ENCODE measurements at regions not wholly inside any gene's neighbourhood (a gene's known extent, or its start where the extent isn't known, plus 50 kb on each side); places are given as distances from the start of the nearest gene placed in this dataset.

DNA sequence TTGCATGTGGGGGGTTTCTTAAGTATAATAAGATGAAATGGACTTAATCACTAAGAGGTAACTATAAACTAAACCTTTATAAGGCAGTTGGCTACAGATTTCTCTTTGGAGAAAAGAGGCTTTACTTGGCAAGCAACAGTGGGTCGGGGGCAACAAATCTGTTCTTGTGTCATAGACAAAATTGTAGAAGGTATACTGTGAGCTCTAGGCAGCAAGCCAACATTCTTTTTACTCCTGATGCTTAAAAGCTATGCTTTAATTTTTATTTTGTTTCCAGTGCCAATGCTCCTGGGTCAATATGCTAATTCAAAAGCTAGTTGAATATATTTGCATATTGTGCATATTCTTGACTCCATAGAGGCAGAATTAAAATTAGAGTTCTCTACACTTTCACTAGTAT, 495.4 kb downstream of the BTBD3 start:
- H3K4me3 Mint-ChIP-seq = no peak overlapping the region
- DNase-seq = no peak

GRCh38 chr20:12414446-12415274, 497.0 kb downstream of the BTBD3 start:
- H2AFZ ChIP-seq (ENCODE audit: insufficient read depth, low read depth, low read length, poor library complexity, severe bottlenecking) = no peak overlapping the region

More for the DNA sequence above, 495.4 kb downstream of the BTBD3 start:
- Histone ChIP-seq H3K36me3 (replicated peaks in 1 of 2; ENCODE audit: control insufficient read depth in 1 of 2, insufficient read depth in 2 of 2, low read length in 2 of 2) (no peaks in the 10 kb centered on the region), H3K9ac (ENCODE audit: insufficient read depth, low read length, poor library complexity, severe bottlenecking) (no peak overlapping the region), H3K27ac (ENCODE audit: low read depth in 1 of 2, low read length in 2 of 2) (no peak overlapping the region), H3K4me1 (ENCODE audit: control insufficient read depth in 1 of 2, insufficient read depth in 2 of 2, low read length in 2 of 2) (no peaks in the 10 kb centered on the region), H3K4me3 (replicated peaks in 1 of 3; ENCODE audit: low read depth in 2 of 3, low read length in 3 of 3) (no peak overlapping the region), H3K4me2 (replicated peaks; ENCODE audit: extremely low read depth, low read length, poor library complexity, severe bottlenecking) (no peak overlapping the region), H3K27me3 (ENCODE audit: control insufficient read depth in 2 of 2, insufficient read depth in 2 of 2, low read length in 2 of 2) (no peaks in the 10 kb centered on the region), H2AFZ (ENCODE audit: insufficient read depth, low read depth, low read length, poor library complexity, severe bottlenecking) (no peak overlapping the region), H4K20me1 (ENCODE audit: insufficient read depth, low read length) (no peaks in the 10 kb centered on the region), H3K9me3 (replicated peaks in 1 of 2; ENCODE audit: control insufficient read depth in 1 of 2, insufficient read depth in 1 of 2, low read length in 2 of 2) (peaks cover 18 to 20% of the 10 kb centered on the region in 2 donors), H3K79me2 (ENCODE audit: insufficient read depth, low read length) (no peaks in the 10 kb centered on the region)
- peaks cover 2 to 15% (median 10%) of the 10 kb centered on the region in 7 donors for H3K9me3 Mint-ChIP-seq
- no CpG with 5 or more reads among the region's 1 CpG for WGBS (ENCODE audit: insufficient coverage)
- H3K27ac Mint-ChIP-seq = no peak overlapping the region
- TF ChIP-seq, protein P1, sequence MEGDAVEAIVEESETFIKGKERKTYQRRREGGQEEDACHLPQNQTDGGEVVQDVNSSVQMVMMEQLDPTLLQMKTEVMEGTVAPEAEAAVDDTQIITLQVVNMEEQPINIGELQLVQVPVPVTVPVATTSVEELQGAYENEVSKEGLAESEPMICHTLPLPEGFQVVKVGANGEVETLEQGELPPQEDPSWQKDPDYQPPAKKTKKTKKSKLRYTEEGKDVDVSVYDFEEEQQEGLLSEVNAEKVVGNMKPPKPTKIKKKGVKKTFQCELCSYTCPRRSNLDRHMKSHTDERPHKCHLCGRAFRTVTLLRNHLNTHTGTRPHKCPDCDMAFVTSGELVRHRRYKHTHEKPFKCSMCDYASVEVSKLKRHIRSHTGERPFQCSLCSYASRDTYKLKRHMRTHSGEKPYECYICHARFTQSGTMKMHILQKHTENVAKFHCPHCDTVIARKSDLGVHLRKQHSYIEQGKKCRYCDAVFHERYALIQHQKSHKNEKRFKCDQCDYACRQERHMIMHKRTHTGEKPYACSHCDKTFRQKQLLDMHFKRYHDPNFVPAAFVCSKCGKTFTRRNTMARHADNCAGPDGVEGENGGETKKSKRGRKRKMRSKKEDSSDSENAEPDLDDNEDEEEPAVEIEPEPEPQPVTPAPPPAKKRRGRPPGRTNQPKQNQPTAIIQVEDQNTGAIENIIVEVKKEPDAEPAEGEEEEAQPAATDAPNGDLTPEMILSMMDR (IDR thresholded peaks at IDR 0.05) = no peak
- no peaks in the 10 kb centered on the region for H3K36me3 Mint-ChIP-seq
- intact Hi-C loops (cut with micrococcal nuclease) = no loop called here
- H3K27me3 Mint-ChIP-seq (ENCODE audit: low read depth in 3 of 3) = peaks cover 0 to 2% (median 0%) of the 10 kb centered on the region in 3 donors
- H3K4me1 Mint-ChIP-seq = no peaks in the 10 kb centered on the region

More at GRCh38 chr20:12414446-12415274, 497.0 kb downstream of the BTBD3 start:
- intact Hi-C loops (cut with micrococcal nuclease) = no loop called here
- Mint-ChIP-seq H3K9me3 (peaks cover 2 to 16% (median 8%) of the 10 kb centered on the region in 7 donors), H3K27me3 (ENCODE audit: low read depth in 3 of 3) (peaks cover 0 to 2% (median 0%) of the 10 kb centered on the region in 3 donors), H3K27ac (no peak overlapping the region), H3K4me3 (no peak overlapping the region), H3K36me3 (no peaks in the 10 kb centered on the region), H3K4me1 (no peaks in the 10 kb centered on the region)
- H3K27ac ChIP-seq (ENCODE audit: low read depth in 1 of 2, low read length in 2 of 2) = no peak overlapping the region
- no peaks in the 10 kb centered on the region for H4K20me1 ChIP-seq (ENCODE audit: insufficient read depth, low read length)
- no peaks in the 10 kb centered on the region for H3K4me1 ChIP-seq (ENCODE audit: control insufficient read depth in 1 of 2, insufficient read depth in 2 of 2, low read length in 2 of 2)
- no peaks in the 10 kb centered on the region for H3K36me3 ChIP-seq (replicated peaks in 1 of 2; ENCODE audit: control insufficient read depth in 1 of 2, insufficient read depth in 2 of 2, low read length in 2 of 2)
- peaks cover 7 to 12% of the 10 kb centered on the region in 2 donors for H3K9me3 ChIP-seq (replicated peaks in 1 of 2; ENCODE audit: control insufficient read depth in 1 of 2, insufficient read depth in 1 of 2, low read length in 2 of 2)
- no peak overlapping the region for H3K4me2 ChIP-seq (replicated peaks; ENCODE audit: extremely low read depth, low read length, poor library complexity, severe bottlenecking)
- 34% methylated on average over 4 of the region's 10 CpGs for WGBS (ENCODE audit: insufficient coverage)
- no peak overlapping the region for H3K9ac ChIP-seq (ENCODE audit: insufficient read depth, low read length, poor library complexity, severe bottlenecking)
- no peak for DNase-seq
- no peaks in the 10 kb centered on the region for H3K27me3 ChIP-seq (ENCODE audit: control insufficient read depth in 2 of 2, insufficient read depth in 2 of 2, low read length in 2 of 2)
- no peak overlapping the region for H3K4me3 ChIP-seq (replicated peaks in 1 of 3; ENCODE audit: low read depth in 2 of 3, low read length in 3 of 3)
- TF ChIP-seq, protein P1 (IDR thresholded peaks at IDR 0.05) = no peak
- H3K79me2 ChIP-seq (ENCODE audit: insufficient read depth, low read length) = no peaks in the 10 kb centered on the region

Measured in CD14-positive monocyte (primary cell).